NOMO-1 (cell line): ENCODE measurements at regions not wholly inside any gene's neighbourhood (a gene's known extent, or its start where the extent isn't known, plus 50 kb on each side); places are given as distances from the start of the nearest gene placed in this dataset.
"Not testable (repeated sequence)": the region's sequence is repeated elsewhere in the genome, so short reads cannot be mapped to it uniquely, and the experiment has no call there.

Experiments used
- DNase-seq, 2 experiments: peaks; one replicate each; lab custom pipeline; 2025; ENCODE audit not compliant: unreplicated experiment in 2 of 2; lab: John Stamatoyannopoulos, UW

- no peak for DNase-seq
Observed at GRCh38 chr4:94141001-94141400, 66.7 kb upstream of the SMARCAD1 start.

- DNase-seq = not testable (repeated sequence)
Observed at GRCh38 chr4:94148052-94148451, 59.6 kb upstream of the SMARCAD1 start.

- DNase-seq = no peak
Observed at GRCh38 chr4:94152466-94152865, 55.2 kb upstream of the SMARCAD1 start.

GRCh38 chr4:94155404-94155803 is 52.3 kb upstream of the SMARCAD1 start:
- not testable (repeated sequence) for DNase-seq

- no peak for DNase-seq
Observed at GRCh38 chr4:94156826-94157225, 50.8 kb upstream of the SMARCAD1 start.
